ENCODE measurements at regions not wholly inside any gene's neighbourhood (a gene's known extent, or its start where the extent isn't known, plus 50 kb on each side); places are given as distances from the start of the nearest gene placed in this dataset.

DNA sequence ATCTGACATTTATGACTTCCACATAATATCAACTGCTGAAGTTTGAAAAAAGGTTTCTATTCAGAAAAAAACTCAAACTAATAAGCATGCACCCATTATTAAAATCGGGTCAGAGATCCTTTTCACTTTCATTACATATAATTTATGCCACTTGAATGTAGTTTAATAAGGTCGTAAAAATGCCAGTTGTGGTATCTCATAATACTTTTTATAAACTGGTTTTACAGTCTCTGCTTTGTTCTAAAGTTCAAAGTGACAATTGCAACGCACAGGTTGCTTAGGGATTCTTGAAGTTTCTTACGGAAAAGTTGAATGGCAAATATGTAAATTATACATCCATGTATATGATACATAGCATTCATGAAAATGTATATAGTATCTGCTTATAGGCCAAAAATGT, 229.4 kb upstream of the CEP162 start:
- peaks cover 3% of the 10 kb centered on the region for H3K4me1 ChIP-seq (ENCODE audit: control insufficient read depth, insufficient read depth, low read length)
- no peaks in the 10 kb centered on the region for H3K36me3 Mint-ChIP-seq (ENCODE audit: low read depth)
- H3K4me3 ChIP-seq (ENCODE audit: low read length): no peak overlapping the region
- peaks cover 16% of the 10 kb centered on the region for H3K4me1 Mint-ChIP-seq
- H3K9me3 ChIP-seq (ENCODE audit: control insufficient read depth, low read length): no peaks in the 10 kb centered on the region
- no peak overlapping the region for H3K27ac Mint-ChIP-seq
- H3K27me3 Mint-ChIP-seq (ENCODE audit: insufficient read depth): no peaks in the 10 kb centered on the region
- H3K9me3 Mint-ChIP-seq: no peaks in the 10 kb centered on the region
- no peak for DNase-seq
- no peak for TF ChIP-seq CTCF (conservative IDR thresholded peaks at IDR 0.05)
- no peak overlapping the region for H3K4me3 Mint-ChIP-seq
- no peaks in the 10 kb centered on the region for H3K36me3 ChIP-seq (ENCODE audit: control insufficient read depth, insufficient read depth, low read length)
- H3K27ac ChIP-seq (ENCODE audit: low read depth, low read length): no peak overlapping the region
- H3K27me3 ChIP-seq (ENCODE audit: control insufficient read depth, insufficient read depth, low read length, poor library complexity, severe bottlenecking): no peaks in the 10 kb centered on the region
- WGBS, 2 experiments (ENCODE audit: insufficient coverage in 1 of 2, insufficient read length in 1 of 2): 94% methylated on average over 3 of the region's 4 CpGs; no CpG with 5 or more reads in 1 of the 2 experiments
- no peak overlapping the region for H3K9ac ChIP-seq (ENCODE audit: extremely low read depth, low read length, poor library complexity, severe bottlenecking)

- Mint-ChIP-seq H3K9me3 (no peaks in the 10 kb centered on the region), H3K27ac (no peak overlapping the region), H3K4me3 (no peak overlapping the region), H3K27me3 (ENCODE audit: insufficient read depth) (no peaks in the 10 kb centered on the region), H3K36me3 (ENCODE audit: low read depth) (no peaks in the 10 kb centered on the region), H3K4me1 (peaks cover 14% of the 10 kb centered on the region)
- no peak for DNase-seq
- H3K36me3 ChIP-seq (ENCODE audit: control insufficient read depth, insufficient read depth, low read length): no peaks in the 10 kb centered on the region
- H3K4me3 ChIP-seq (ENCODE audit: low read length): no peak overlapping the region
- peaks cover 3% of the 10 kb centered on the region for H3K4me1 ChIP-seq (ENCODE audit: control insufficient read depth, insufficient read depth, low read length)
- TF ChIP-seq CTCF (conservative IDR thresholded peaks at IDR 0.05): no peak
- H3K27me3 ChIP-seq (ENCODE audit: control insufficient read depth, insufficient read depth, low read length, poor library complexity, severe bottlenecking): no peaks in the 10 kb centered on the region
- no peaks in the 10 kb centered on the region for H3K9me3 ChIP-seq (ENCODE audit: control insufficient read depth, low read length)
- H3K9ac ChIP-seq (ENCODE audit: extremely low read depth, low read length, poor library complexity, severe bottlenecking): no peak overlapping the region
- H3K27ac ChIP-seq (ENCODE audit: low read depth, low read length): no peak overlapping the region
- 56 to 80% methylated on average over 1 to 3 of the region's 3 CpGs for WGBS, 2 experiments (ENCODE audit: insufficient coverage in 1 of 2, insufficient read length in 1 of 2)
Measured at GRCh38 chr6:84455511-84456029, 228.1 kb upstream of the CEP162 start.

GRCh38 chr6:84453499-84453898, 226.1 kb upstream of the CEP162 start:
- no peaks in the 10 kb centered on the region for H3K27me3 Mint-ChIP-seq (ENCODE audit: insufficient read depth)
- Histone ChIP-seq H3K4me3 (ENCODE audit: low read length) (no peak overlapping the region), H3K36me3 (ENCODE audit: control insufficient read depth, insufficient read depth, low read length) (no peaks in the 10 kb centered on the region), H3K4me1 (ENCODE audit: control insufficient read depth, insufficient read depth, low read length) (no peaks in the 10 kb centered on the region), H3K9me3 (ENCODE audit: control insufficient read depth, low read length) (no peaks in the 10 kb centered on the region), H3K27ac (ENCODE audit: low read depth, low read length) (no peak overlapping the region), H3K27me3 (ENCODE audit: control insufficient read depth, insufficient read depth, low read length, poor library complexity, severe bottlenecking) (no peaks in the 10 kb centered on the region), H3K9ac (ENCODE audit: extremely low read depth, low read length, poor library complexity, severe bottlenecking) (no peak overlapping the region)
- peaks cover 11% of the 10 kb centered on the region for H3K4me1 Mint-ChIP-seq
- H3K4me3 Mint-ChIP-seq: no peak overlapping the region
- no peaks in the 10 kb centered on the region for H3K9me3 Mint-ChIP-seq
- DNase-seq: no peak
- no peak overlapping the region for H3K27ac Mint-ChIP-seq
- no peak for TF ChIP-seq CTCF (conservative IDR thresholded peaks at IDR 0.05)
- H3K36me3 Mint-ChIP-seq (ENCODE audit: low read depth): no peaks in the 10 kb centered on the region
